H9 (cell line): ENCODE measurements at regions not wholly inside any gene's neighbourhood (a gene's known extent, or its start where the extent isn't known, plus 50 kb on each side); places are given as distances from the start of the nearest gene placed in this dataset.

Experiments used
- DNase-seq: peaks from one replicate; pipeline ENCODE4 v3.0.0-alpha.2; 2017
- H2AFZ ChIP-seq: one replicate; pipeline ENCODE4 v1.6.1; 2013; ENCODE audit warnings: mild to moderate bottlenecking, low read length, control low read depth, moderate library complexity
- H2AK5ac ChIP-seq: 2 replicates; pipeline ENCODE4 v1.6.1; 2013; ENCODE audit warnings: low read length, control low read depth, mixed read lengths; ENCODE audit not compliant: insufficient read length
- H2BK120ac ChIP-seq: one replicate; pipeline ENCODE4 v1.6.1; 2013; ENCODE audit warnings: low read depth, mild to moderate bottlenecking, low read length, control low read depth, inconsistent platforms; ENCODE audit not compliant: poor library complexity, severe bottlenecking
- H2BK12ac ChIP-seq: 2 replicates; pipeline ENCODE4 v1.6.1; 2013; ENCODE audit warnings: low read length, control low read depth, mixed read lengths, low read depth; ENCODE audit not compliant: insufficient read length
- H2BK15ac ChIP-seq: 2 replicates; pipeline ENCODE4 v1.6.1; 2013; ENCODE audit warnings: low read depth, low read length, control low read depth
- H2BK20ac ChIP-seq: one replicate; pipeline ENCODE4 v1.6.1; 2013; ENCODE audit warnings: low read depth, mild to moderate bottlenecking, low read length, control low read depth, inconsistent platforms; ENCODE audit not compliant: poor library complexity, severe bottlenecking
- H2BK5ac ChIP-seq: 2 replicates; pipeline ENCODE4 v1.6.1; 2013; ENCODE audit warnings: low read length, control low read depth, mixed read lengths; ENCODE audit not compliant: insufficient read length
- H3K14ac ChIP-seq: 2 replicates; pipeline ENCODE4 v1.6.1; 2013; ENCODE audit warnings: low read length, control low read depth; ENCODE audit not compliant: insufficient read depth
- H3K18ac ChIP-seq: 2 replicates; pipeline ENCODE4 v1.6.1; 2013; ENCODE audit warnings: low read depth, mild to moderate bottlenecking, mixed read lengths, low read length, control low read depth; ENCODE audit not compliant: insufficient read length
- H3K23ac ChIP-seq: 2 replicates; pipeline ENCODE4 v1.6.1; 2013; ENCODE audit warnings: low read length, control low read depth, mixed read lengths, low read depth; ENCODE audit not compliant: insufficient read length
- H3K23me2 ChIP-seq: 2 replicates; pipeline ENCODE4 v1.6.1; 2013; ENCODE audit warnings: low read depth, mild to moderate bottlenecking, mixed read lengths, low read length, control low read depth; ENCODE audit not compliant: insufficient read length, poor library complexity, severe bottlenecking
- H3K27ac ChIP-seq: 2 replicates; pipeline ENCODE4 v1.5.1; 2013; ENCODE audit warnings: low read length, control low read depth, mixed read lengths, low read depth; ENCODE audit not compliant: insufficient read length
- H3K27me3 ChIP-seq: 2 replicates; pipeline ENCODE4 v1.6.1; 2013; ENCODE audit warnings: low read length, control low read depth, inconsistent platforms; ENCODE audit not compliant: insufficient read depth
- H3K4ac ChIP-seq: 2 replicates; pipeline ENCODE4 v1.6.1; 2013; ENCODE audit warnings: low read depth, mild to moderate bottlenecking, control low read depth, inconsistent platforms, low read length, moderate library complexity
- H3K4me1 ChIP-seq: 2 replicates; pipeline ENCODE4 v1.6.1; 2013; ENCODE audit warnings: low read length, control low read depth, inconsistent platforms; ENCODE audit not compliant: insufficient read depth
- H3K4me2 ChIP-seq: 2 replicates; pipeline ENCODE4 v1.6.1; 2013; ENCODE audit warnings: low read length, control low read depth, mixed read lengths; ENCODE audit not compliant: insufficient read length, insufficient read depth
- H3K56ac ChIP-seq: 2 replicates; pipeline ENCODE4 v1.6.1; 2013; ENCODE audit warnings: low read depth, mild to moderate bottlenecking, mixed read lengths, low read length, control low read depth; ENCODE audit not compliant: insufficient read length
- H3K79me1 ChIP-seq: 2 replicates; pipeline ENCODE4 v1.6.1; 2013; ENCODE audit warnings: low read depth, mild to moderate bottlenecking, moderate library complexity, low read length, control low read depth, inconsistent platforms; ENCODE audit not compliant: insufficient read depth, poor library complexity, severe bottlenecking
- H3K79me2 ChIP-seq: 2 replicates; pipeline ENCODE4 v1.6.1; 2013; ENCODE audit warnings: low read length, control low read depth, inconsistent platforms; ENCODE audit not compliant: insufficient read depth
- H3K9ac ChIP-seq: 2 replicates; pipeline ENCODE4 v1.6.1; 2013; ENCODE audit warnings: low read length, control low read depth, mixed read lengths; ENCODE audit not compliant: insufficient read length; ENCODE audit errors: extremely low read depth
- H3K9me3 ChIP-seq: one replicate; pipeline ENCODE4 v1.6.1; 2013; ENCODE audit warnings: low read depth, low read length, inconsistent platforms; ENCODE audit not compliant: control insufficient read depth
- H3T11ph ChIP-seq: one replicate; pipeline ENCODE4 v1.6.1; 2013; ENCODE audit warnings: mild to moderate bottlenecking, low read length, control low read depth, inconsistent platforms
- H4K20me1 ChIP-seq: one replicate; pipeline ENCODE4 v1.6.1; 2013; ENCODE audit not compliant: control insufficient read depth, insufficient read length, insufficient read depth
- H4K5ac ChIP-seq: 2 replicates; pipeline ENCODE4 v1.6.1; 2013; ENCODE audit warnings: low read depth, mild to moderate bottlenecking, mixed read lengths, low read length, control low read depth; ENCODE audit not compliant: insufficient read length
- H4K8ac ChIP-seq: replicated peaks from 2 replicates; pipeline ENCODE4 v1.6.1; 2013; ENCODE audit warnings: low read length, control low read depth, mixed read lengths, low read depth; ENCODE audit not compliant: insufficient read length
- H4K91ac ChIP-seq: 2 replicates; pipeline ENCODE4 v1.6.1; 2013; ENCODE audit warnings: low read depth, mild to moderate bottlenecking, moderate library complexity, mixed read lengths, low read length, control low read depth; ENCODE audit not compliant: insufficient read length
- H3K27ac Mint-ChIP-seq, 3 experiments: 2 replicates in 2 of 3; 3 replicates in 1 of 3; pipeline ENCODE4 v1.8.0; 2020 to 2021; ENCODE audit warnings: mixed read lengths in 3 of 3, mild to moderate bottlenecking in 1 of 3, moderate library complexity in 1 of 3
- H3K27me3 Mint-ChIP-seq: 2 replicates; pipeline ENCODE4 v1.8.0; 2021; ENCODE audit warnings: low read depth, mild to moderate bottlenecking, moderate library complexity, mixed read lengths
- H3K36me3 Mint-ChIP-seq, 3 experiments: 2 replicates in 2 of 3; 3 replicates in 1 of 3; pipeline ENCODE4 v1.8.0; 2020 to 2021; ENCODE audit warnings: low read depth in 3 of 3, mixed read lengths in 3 of 3; ENCODE audit not compliant: insufficient read depth in 1 of 3
- H3K4me1 Mint-ChIP-seq, 2 experiments: 2 replicates each; pipeline ENCODE4 v1.8.0; 2020; ENCODE audit warnings: mixed read lengths in 2 of 2
- H3K4me3 Mint-ChIP-seq, 2 experiments: 2 replicates in 1 of 2; 3 replicates in 1 of 2; pipeline ENCODE4 v1.8.0; 2020 to 2021; ENCODE audit warnings: mild to moderate bottlenecking in 2 of 2, mixed read lengths in 2 of 2, moderate library complexity in 1 of 2
- H3K9me3 Mint-ChIP-seq, 2 experiments: 2 replicates in 1 of 2; 3 replicates in 1 of 2; pipeline ENCODE4 v1.8.0; 2020; ENCODE audit warnings: mild to moderate bottlenecking in 2 of 2, mixed read lengths in 2 of 2, moderate library complexity in 1 of 2
- WGBS: extraction: QIAGEN DNeasy Blood & Tissue Kit; methylation state at CpG from one replicate; pipeline ENCODE4 v1.1.7; 2013; ENCODE audit warnings: missing lambda C conversion rate, low lambda C conversion rate, mixed read lengths; ENCODE audit not compliant: insufficient read length; ENCODE audit errors: extremely low coverage; 5-methylcytosine and 5-hydroxymethylcytosine counted together
- TF ChIP-seq, protein P1 (sequence below): fragments of 200-600 bp; sonication (generic); conservative IDR thresholded peaks from 3 replicates; pipeline ENCODE4 v1.8.0; 2021; ENCODE audit warnings: antibody characterized with exemption, mild to moderate bottlenecking

GRCh38 chr9:89892920-89893319, 288.1 kb downstream of the GADD45G start:
- TF ChIP-seq, protein P1, sequence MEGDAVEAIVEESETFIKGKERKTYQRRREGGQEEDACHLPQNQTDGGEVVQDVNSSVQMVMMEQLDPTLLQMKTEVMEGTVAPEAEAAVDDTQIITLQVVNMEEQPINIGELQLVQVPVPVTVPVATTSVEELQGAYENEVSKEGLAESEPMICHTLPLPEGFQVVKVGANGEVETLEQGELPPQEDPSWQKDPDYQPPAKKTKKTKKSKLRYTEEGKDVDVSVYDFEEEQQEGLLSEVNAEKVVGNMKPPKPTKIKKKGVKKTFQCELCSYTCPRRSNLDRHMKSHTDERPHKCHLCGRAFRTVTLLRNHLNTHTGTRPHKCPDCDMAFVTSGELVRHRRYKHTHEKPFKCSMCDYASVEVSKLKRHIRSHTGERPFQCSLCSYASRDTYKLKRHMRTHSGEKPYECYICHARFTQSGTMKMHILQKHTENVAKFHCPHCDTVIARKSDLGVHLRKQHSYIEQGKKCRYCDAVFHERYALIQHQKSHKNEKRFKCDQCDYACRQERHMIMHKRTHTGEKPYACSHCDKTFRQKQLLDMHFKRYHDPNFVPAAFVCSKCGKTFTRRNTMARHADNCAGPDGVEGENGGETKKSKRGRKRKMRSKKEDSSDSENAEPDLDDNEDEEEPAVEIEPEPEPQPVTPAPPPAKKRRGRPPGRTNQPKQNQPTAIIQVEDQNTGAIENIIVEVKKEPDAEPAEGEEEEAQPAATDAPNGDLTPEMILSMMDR = no peak
- 0 out of 7 replicates have a peak overlapping the region, but pooled peaks of 1 of the 3 experiments have one; percentile 66 for H3K27ac Mint-ChIP-seq
- no peak overlapping the region for H2AK5ac ChIP-seq
- H3K18ac ChIP-seq = no peak overlapping the region
- no peak overlapping the region for H3K14ac ChIP-seq
- no peak overlapping the region for H2BK15ac ChIP-seq
- no peak overlapping the region for H3K23ac ChIP-seq
- no peak overlapping the region for H3K9ac ChIP-seq
- no peak overlapping the region for H3K56ac ChIP-seq
- no peak overlapping the region for H3K4ac ChIP-seq
- H3K36me3 Mint-ChIP-seq = no peaks in the 10 kb centered on the region; a peak in 1 of 7 replicates
- H3K79me1 ChIP-seq = no peaks in the 10 kb centered on the region
- peaks cover 3 to 10% of the 10 kb centered on the region in 2 experiments; a peak in 1 of 5 replicates for H3K9me3 Mint-ChIP-seq
- H3K27ac ChIP-seq = no peak overlapping the region
- H3K4me3 Mint-ChIP-seq = no peak overlapping the region
- no peak overlapping the region for H3T11ph ChIP-seq
- H4K20me1 ChIP-seq = no peaks in the 10 kb centered on the region
- H3K4me2 ChIP-seq = no peak overlapping the region
- WGBS = no CpG with 5 or more reads among the region's 6 CpGs
- no peak overlapping the region for H2AFZ ChIP-seq
- no peaks in the 10 kb centered on the region for H3K4me1 ChIP-seq
- no peak overlapping the region for H2BK120ac ChIP-seq
- H3K4me1 Mint-ChIP-seq = peaks cover 0 to 9% of the 10 kb centered on the region in 2 experiments; a peak in 2 of 4 replicates
- H4K8ac ChIP-seq = no peak overlapping the region
- H3K27me3 Mint-ChIP-seq = peaks cover 6% of the 10 kb centered on the region; the same call in 1 of the 2 replicates
- H3K27me3 ChIP-seq = no peaks in the 10 kb centered on the region
- no peaks in the 10 kb centered on the region for H3K9me3 ChIP-seq
- no peak overlapping the region for H2BK5ac ChIP-seq
- H2BK12ac ChIP-seq = no peak overlapping the region
- H4K5ac ChIP-seq = no peak overlapping the region
- H3K23me2 ChIP-seq = no peaks in the 10 kb centered on the region
- H4K91ac ChIP-seq = no peak overlapping the region
- no peaks in the 10 kb centered on the region for H3K79me2 ChIP-seq
- DNase-seq = peak; percentile 12
- H2BK20ac ChIP-seq = no peak overlapping the region
